CD4-positive, CD25-positive, alpha-beta regulatory T cell (primary cell): ENCODE measurements at regions not wholly inside any gene's neighbourhood (a gene's known extent, or its start where the extent isn't known, plus 50 kb on each side); places are given as distances from the start of the nearest gene placed in this dataset.
"Not testable (repeated sequence)": the region's sequence is repeated elsewhere in the genome, so short reads cannot be mapped to it uniquely, and the experiment has no call there.

Source experiments
- ATAC-seq, 2 donors: fragments of 150-1000 bp; cut with Tn5 transposase; one replicate each; pipeline ENCODE4 v1.10.0; 2021; ENCODE audit warnings: low read depth in 2 of 2, moderate number of reproducible peaks in 2 of 2, moderate library complexity in 1 of 2
- DNase-seq, 3 donors: peaks; one replicate each; pipeline versions ENCODE4 v3.0.0 to v3.0.0-alpha.2; 2012 to 2022; ENCODE audit warnings: mixed read lengths in 1 of 3
- H3K27ac ChIP-seq: one replicate; pipeline ENCODE4 v1.7.0; 2013; ENCODE audit warnings: mild to moderate bottlenecking, low read length; ENCODE audit not compliant: insufficient read depth, poor library complexity, severe bottlenecking
- H3K27me3 ChIP-seq: one replicate; pipeline ENCODE4 v1.7.0; 2013; ENCODE audit warnings: low read length; ENCODE audit not compliant: control insufficient read depth, insufficient read depth
- H3K36me3 ChIP-seq: one replicate; pipeline ENCODE4 v1.7.0; 2013; ENCODE audit warnings: mild to moderate bottlenecking, low read length, moderate library complexity; ENCODE audit not compliant: control insufficient read depth, insufficient read depth
- H3K4me1 ChIP-seq: 2 replicates; pipeline ENCODE4 v1.7.0; 2013; ENCODE audit warnings: mild to moderate bottlenecking, low read length; ENCODE audit not compliant: insufficient read depth, control insufficient read depth, poor library complexity, severe bottlenecking
- H3K4me3 ChIP-seq: one replicate; pipeline ENCODE4 v1.7.0; 2013; ENCODE audit warnings: low read depth, mild to moderate bottlenecking, low read length, moderate library complexity
- H3K9me3 ChIP-seq, 2 experiments: 1 replicate in 1 of 2; 2 replicates in 1 of 2; pipeline ENCODE4 v1.7.0; 2013; ENCODE audit warnings: low read length in 2 of 2, mild to moderate bottlenecking in 1 of 2, moderate library complexity in 1 of 2; ENCODE audit not compliant: control insufficient read depth in 2 of 2
- H3K27ac Mint-ChIP-seq, 3 donors: one replicate each; pipeline ENCODE4 v1.8.0; 2020 to 2022; ENCODE audit warnings: mild to moderate bottlenecking in 3 of 3, mixed read lengths in 3 of 3, moderate library complexity in 2 of 3
- H3K27me3 Mint-ChIP-seq: one replicate; pipeline ENCODE4 v1.8.0; 2022; ENCODE audit warnings: mild to moderate bottlenecking, mixed read lengths
- H3K36me3 Mint-ChIP-seq: one replicate; pipeline ENCODE4 v1.8.0; 2020; ENCODE audit warnings: mixed read lengths
- H3K4me1 Mint-ChIP-seq, 4 donors: one replicate each; pipeline ENCODE4 v1.8.0; 2020 to 2022; ENCODE audit warnings: mixed read lengths in 4 of 4, mild to moderate bottlenecking in 1 of 4
- H3K4me3 Mint-ChIP-seq, 4 donors: one replicate each; pipeline ENCODE4 v1.8.0; 2020 to 2022; ENCODE audit warnings: mild to moderate bottlenecking in 4 of 4, mixed read lengths in 4 of 4, moderate library complexity in 3 of 4
- H3K9me3 Mint-ChIP-seq, 7 donors: one replicate each; pipeline ENCODE4 v1.8.0; 2020 to 2022; ENCODE audit warnings: mixed read lengths in 7 of 7, mild to moderate bottlenecking in 3 of 7, moderate library complexity in 2 of 7

DNA sequence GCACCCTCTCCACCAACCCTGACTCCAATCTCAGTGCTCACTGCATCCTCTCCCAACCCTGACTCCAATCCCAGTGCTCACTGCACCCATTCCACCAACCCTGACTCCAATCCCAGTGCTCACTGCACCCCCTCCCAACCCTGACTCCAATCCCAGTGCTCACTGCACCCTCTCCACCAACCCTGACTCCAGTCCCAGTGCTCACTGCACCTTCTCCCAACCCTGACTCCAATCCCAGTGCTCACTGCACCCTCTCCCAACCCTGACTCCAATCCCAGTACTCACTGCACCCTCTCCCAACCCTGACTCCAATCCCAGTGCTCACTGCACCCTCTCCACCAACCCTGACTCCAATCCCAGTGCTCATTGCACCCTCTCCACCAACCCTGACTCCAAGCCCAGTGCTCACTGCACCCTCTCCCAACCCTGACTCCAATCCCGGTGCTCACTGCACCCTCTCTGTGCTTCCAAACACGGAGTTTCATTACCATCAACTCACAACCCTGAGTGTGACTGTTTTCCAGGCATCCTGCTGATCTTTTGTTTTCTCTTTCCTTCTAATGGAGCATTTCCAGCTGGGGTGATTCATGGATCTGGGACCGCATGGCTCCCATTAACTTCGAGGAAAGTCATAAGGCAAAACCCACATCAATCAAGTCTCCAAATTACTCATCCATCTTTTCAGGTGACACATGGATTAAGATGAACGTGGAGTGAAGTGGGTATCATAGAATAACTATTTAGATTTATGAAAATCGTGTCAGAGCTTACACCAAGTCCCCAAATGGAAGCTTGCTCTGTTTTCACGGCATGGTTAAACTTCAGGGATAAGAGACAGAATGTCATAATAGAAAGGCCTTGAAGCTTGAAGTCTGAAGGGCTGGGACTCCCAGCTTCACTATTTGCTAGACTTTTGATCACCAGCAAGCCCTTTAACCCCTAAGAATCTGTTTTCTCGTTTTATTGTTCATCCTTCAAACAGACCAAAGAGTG lies 135.3 kb upstream of the ZNF618 start:
- not testable (repeated sequence) for H3K27me3 Mint-ChIP-seq, H3K27ac ChIP-seq, H3K36me3 ChIP-seq, H3K4me3 Mint-ChIP-seq, H3K4me1 Mint-ChIP-seq, H3K27me3 ChIP-seq, H3K36me3 Mint-ChIP-seq, ATAC-seq, H3K4me3 ChIP-seq, H3K27ac Mint-ChIP-seq, H3K9me3 Mint-ChIP-seq, H3K9me3 ChIP-seq, H3K4me1 ChIP-seq
- DNase-seq, result peak in 2 of 3 donors; percentile 5 to 28

- Mint-ChIP-seq H3K36me3 (no peaks in the 10 kb centered on the region), H3K9me3 (peaks cover 0 to 12% (median 3%) of the 10 kb centered on the region in 7 donors), H3K4me1 (no peaks in the 10 kb centered on the region), H3K4me3 (no peak overlapping the region), H3K27ac (no peak overlapping the region), H3K27me3 (peaks cover 6% of the 10 kb centered on the region)
- Histone ChIP-seq H3K9me3 (no peaks in the 10 kb centered on the region), H3K27ac (no peak overlapping the region), H3K4me3 (no peak overlapping the region), H3K4me1 (no peaks in the 10 kb centered on the region), H3K27me3 (no peaks in the 10 kb centered on the region), H3K36me3 (no peaks in the 10 kb centered on the region)
- DNase-seq, result no peak
- no peak for ATAC-seq
Observed at GRCh38 chr9:113741886-113742854, 133.9 kb upstream of the ZNF618 start.

GRCh38 chr9:113742878-113743277 lies 133.2 kb upstream of the ZNF618 start:
- Mint-ChIP-seq H3K27ac (no peak overlapping the region), H3K36me3 (no peaks in the 10 kb centered on the region), H3K27me3 (peaks cover 6% of the 10 kb centered on the region), H3K4me1 (no peaks in the 10 kb centered on the region), H3K9me3 (peaks cover 0 to 14% (median 8%) of the 10 kb centered on the region in 7 donors), H3K4me3 (no peak overlapping the region)
- Histone ChIP-seq H3K36me3 (no peaks in the 10 kb centered on the region), H3K27ac (no peak overlapping the region), H3K4me3 (no peak overlapping the region), H3K27me3 (no peaks in the 10 kb centered on the region), H3K9me3 (peaks cover 0 to 3% of the 10 kb centered on the region in 2 experiments), H3K4me1 (no peaks in the 10 kb centered on the region)
- ATAC-seq, result no peak
- no peak for DNase-seq

DNA sequence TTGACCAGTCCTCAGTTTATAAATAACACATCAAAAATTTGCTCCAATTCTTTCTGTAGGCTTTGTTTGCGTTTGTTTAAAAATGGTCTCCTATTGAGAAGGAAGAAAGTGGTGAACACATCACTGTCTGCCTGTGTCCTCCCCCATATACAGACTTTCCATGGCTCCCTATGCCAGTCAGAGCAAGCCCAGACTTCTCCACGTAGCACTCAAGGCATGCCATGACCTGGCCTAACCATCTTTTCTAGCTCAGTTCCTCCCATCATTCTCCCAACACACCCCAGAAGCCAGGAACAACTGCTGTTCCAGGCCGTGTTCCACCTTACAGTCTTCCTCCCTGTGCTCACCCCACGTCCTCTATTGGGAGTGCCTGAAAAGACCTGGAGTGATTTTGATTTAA lies 129.6 kb upstream of the ZNF618 start:
- Mint-ChIP-seq H3K4me1 (no peaks in the 10 kb centered on the region), H3K9me3 (peaks cover 0 to 17% (median 8%) of the 10 kb centered on the region in 7 donors), H3K27me3 (peaks cover 5% of the 10 kb centered on the region), H3K36me3 (no peaks in the 10 kb centered on the region), H3K4me3 (no peak overlapping the region), H3K27ac (no peak overlapping the region)
- Histone ChIP-seq H3K9me3 (peaks cover 0 to 12% of the 10 kb centered on the region in 2 experiments), H3K4me1 (no peaks in the 10 kb centered on the region), H3K27me3 (no peaks in the 10 kb centered on the region), H3K4me3 (no peak overlapping the region), H3K36me3 (no peaks in the 10 kb centered on the region), H3K27ac (no peak overlapping the region)
- DNase-seq (no peak), ATAC-seq (no peak)

DNA sequence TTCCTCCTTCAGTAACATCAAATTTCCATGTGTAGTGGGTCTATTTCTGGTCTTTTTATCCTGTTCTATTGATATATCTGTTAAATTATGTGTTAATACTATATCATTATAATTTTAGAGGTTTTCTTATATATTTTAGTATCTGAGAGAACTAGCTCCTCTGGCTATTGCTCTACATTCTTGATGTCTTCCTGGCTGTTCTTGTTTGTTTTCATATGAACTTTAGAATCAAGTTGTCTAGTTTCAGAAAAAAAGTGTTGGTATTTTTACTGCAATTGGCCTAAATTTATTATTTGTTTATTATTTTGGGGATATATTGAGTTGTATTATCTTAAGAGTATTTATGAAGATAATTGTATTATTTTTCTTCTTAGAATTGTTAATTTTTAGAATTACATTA lies 128.0 kb upstream of the ZNF618 start:
- no peaks in the 10 kb centered on the region for H3K4me1 Mint-ChIP-seq
- ATAC-seq (no peak), DNase-seq (no peak)
- no peak overlapping the region for H3K27ac Mint-ChIP-seq
- Histone ChIP-seq H3K4me3 (no peak overlapping the region), H3K9me3 (peaks cover 0 to 12% of the 10 kb centered on the region in 2 experiments), H3K27me3 (no peaks in the 10 kb centered on the region), H3K27ac (no peak overlapping the region), H3K4me1 (no peaks in the 10 kb centered on the region), H3K36me3 (no peaks in the 10 kb centered on the region)
- no peak overlapping the region for H3K4me3 Mint-ChIP-seq
- H3K9me3 Mint-ChIP-seq, result peaks cover 0 to 17% (median 8%) of the 10 kb centered on the region in 7 donors
- no peaks in the 10 kb centered on the region for H3K36me3 Mint-ChIP-seq
- H3K27me3 Mint-ChIP-seq, result peaks cover 6% of the 10 kb centered on the region

DNA sequence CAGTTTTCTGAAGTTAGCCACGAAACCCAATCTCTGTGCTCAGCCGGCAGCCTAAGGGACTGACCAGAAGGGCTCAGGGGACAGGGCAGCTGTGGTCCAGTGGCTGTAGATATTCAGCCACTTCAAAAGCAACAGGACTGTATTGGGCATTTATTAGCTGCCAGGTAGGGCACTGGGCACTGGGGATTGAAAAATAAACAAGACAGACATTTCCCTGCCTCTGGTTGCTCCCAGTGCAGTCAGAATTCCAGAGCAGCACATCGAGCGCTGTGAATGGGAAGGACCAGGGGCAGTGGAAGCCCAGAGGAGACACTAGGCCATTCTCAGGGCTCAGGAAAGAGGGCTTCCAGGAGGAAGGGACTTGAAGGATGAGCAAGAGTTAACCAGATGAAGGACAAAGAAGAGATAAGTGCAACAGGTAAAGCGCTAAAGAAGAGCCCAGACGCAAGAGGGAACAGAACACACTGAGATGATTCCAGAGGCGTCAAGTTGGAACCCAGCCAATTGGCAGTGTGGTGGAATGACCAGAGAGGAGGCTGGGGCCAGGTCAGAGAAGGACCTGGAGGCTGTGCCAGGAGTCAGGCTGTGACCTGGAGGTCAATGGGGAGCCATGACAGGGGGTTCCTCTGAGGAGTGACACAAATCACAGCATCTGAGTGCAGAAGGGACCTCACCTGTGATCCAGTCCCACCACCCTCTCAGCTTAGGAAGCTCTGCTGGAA lies 122.5 kb upstream of the ZNF618 start:
- Histone ChIP-seq H3K4me3 (no peak overlapping the region), H3K9me3 (peaks cover 0 to 2% of the 10 kb centered on the region in 2 experiments), H3K4me1 (no peaks in the 10 kb centered on the region), H3K36me3 (no peaks in the 10 kb centered on the region), H3K27ac (no peak overlapping the region), H3K27me3 (no peaks in the 10 kb centered on the region)
- H3K36me3 Mint-ChIP-seq, result no peaks in the 10 kb centered on the region
- peaks cover 0 to 8% (median 4%) of the 10 kb centered on the region in 7 donors for H3K9me3 Mint-ChIP-seq
- DNase-seq (no peak), ATAC-seq (no peak)
- H3K27ac Mint-ChIP-seq, result no peak overlapping the region
- H3K4me1 Mint-ChIP-seq, result no peaks in the 10 kb centered on the region
- H3K27me3 Mint-ChIP-seq, result peaks cover 16% of the 10 kb centered on the region
- H3K4me3 Mint-ChIP-seq, result no peak overlapping the region

DNA sequence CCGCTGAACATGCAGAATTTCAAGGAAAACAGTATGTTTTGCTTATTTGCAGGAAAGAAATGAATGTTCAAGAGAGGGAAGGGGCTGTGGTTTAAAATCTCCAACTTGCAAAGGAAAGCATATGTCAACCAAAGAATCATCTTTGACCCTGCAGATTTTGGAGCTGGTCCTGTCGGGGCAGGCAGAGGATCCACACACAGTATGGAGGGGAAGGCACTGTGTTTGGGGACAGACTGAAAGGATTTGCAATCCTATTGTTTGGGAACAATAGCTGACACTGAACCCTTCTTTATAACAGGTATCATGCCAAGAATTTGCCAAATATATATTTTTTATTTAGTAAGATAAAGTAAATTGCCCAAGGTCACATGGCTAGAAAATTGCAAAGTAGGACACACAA lies 121.4 kb upstream of the ZNF618 start:
- no peaks in the 10 kb centered on the region for H3K27me3 ChIP-seq
- H3K36me3 ChIP-seq, result no peaks in the 10 kb centered on the region
- no peak overlapping the region for H3K4me3 ChIP-seq
- H3K9me3 ChIP-seq, result peaks cover 0 to under 1% of the 10 kb centered on the region in 2 experiments
- Mint-ChIP-seq H3K27me3 (peaks cover 26% of the 10 kb centered on the region), H3K27ac (no peak overlapping the region), H3K36me3 (no peaks in the 10 kb centered on the region), H3K9me3 (peaks cover 0 to 8% (median 4%) of the 10 kb centered on the region in 7 donors), H3K4me1 (no peaks in the 10 kb centered on the region), H3K4me3 (no peak overlapping the region)
- DNase-seq (no peak), ATAC-seq (no peak)
- no peak overlapping the region for H3K27ac ChIP-seq
- no peaks in the 10 kb centered on the region for H3K4me1 ChIP-seq
